ENCODE measurements at regions not wholly inside any gene's neighbourhood (a gene's known extent, or its start where the extent isn't known, plus 50 kb on each side); places are given as distances from the start of the nearest gene placed in this dataset.
"Not testable (repeated sequence)": the region's sequence is repeated elsewhere in the genome, so short reads cannot be mapped to it uniquely, and the experiment has no call there.

DNA sequence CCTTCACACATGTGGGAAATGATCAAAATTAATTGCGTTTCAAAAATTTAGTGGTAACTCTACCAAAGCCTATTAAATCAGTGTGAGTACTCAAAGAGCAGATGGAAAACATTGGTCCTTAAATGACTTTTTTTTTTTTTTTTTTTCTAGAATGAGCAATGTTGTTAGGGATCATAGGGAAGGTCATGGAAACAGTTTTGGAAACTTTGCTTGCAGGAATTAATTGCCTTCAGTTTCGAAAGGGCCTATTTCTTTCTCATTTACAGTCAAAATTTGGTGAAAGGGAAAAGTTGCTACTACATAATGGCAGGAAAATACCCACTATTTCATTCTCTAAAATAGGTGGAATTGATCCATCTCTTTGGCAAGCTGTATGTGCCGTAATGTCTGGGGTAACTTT is 160.9 kb downstream of the RTL9 start:
- no peak for ATAC-seq
- Mint-ChIP-seq H3K36me3 (ENCODE audit: insufficient read depth) (no peaks in the 10 kb centered on the region), H3K4me1 (ENCODE audit: low read depth) (no peaks in the 10 kb centered on the region), H3K9me3 (no peaks in the 10 kb centered on the region), H3K4me3 (no peak overlapping the region), H3K27me3 (ENCODE audit: low read depth) (no peaks in the 10 kb centered on the region)
- no peak for DNase-seq

DNA sequence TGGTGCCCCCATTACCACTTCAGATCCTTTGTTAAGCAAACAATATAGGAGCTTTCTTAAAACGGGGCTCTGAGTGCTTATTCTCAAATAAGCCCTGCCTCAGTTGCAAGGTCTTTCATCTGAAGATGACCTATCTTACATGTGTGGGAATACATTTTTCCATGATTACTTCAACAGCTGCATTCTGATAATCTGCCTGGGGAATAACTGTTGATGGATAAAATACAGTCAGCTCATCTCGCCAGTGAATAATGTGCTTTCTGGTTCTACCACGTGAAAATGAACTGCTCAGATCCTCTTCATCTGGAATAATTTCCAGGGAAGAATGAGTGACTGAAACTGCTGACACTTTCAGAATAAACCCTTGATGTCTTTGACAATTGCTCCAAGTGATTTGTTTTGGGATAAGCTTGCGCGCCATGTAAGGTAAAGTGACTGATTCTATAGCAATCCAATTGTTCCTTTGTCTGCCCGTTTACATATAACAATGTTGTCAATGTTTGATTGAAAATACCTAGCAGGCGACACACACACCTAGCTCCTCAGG is 161.3 kb downstream of the RTL9 start:
- no peak overlapping the region for H3K4me3 Mint-ChIP-seq
- no peaks in the 10 kb centered on the region for H3K36me3 Mint-ChIP-seq (ENCODE audit: insufficient read depth)
- no peak for DNase-seq
- no peaks in the 10 kb centered on the region for H3K27me3 Mint-ChIP-seq (ENCODE audit: low read depth)
- ATAC-seq = no peak
- H3K4me1 Mint-ChIP-seq (ENCODE audit: low read depth) = no peaks in the 10 kb centered on the region
- H3K9me3 Mint-ChIP-seq = no peaks in the 10 kb centered on the region

- H3K4me1 Mint-ChIP-seq (ENCODE audit: low read depth) = not testable (repeated sequence)
Measured at GRCh38 chrX:110520652-110521051, 162.0 kb downstream of the RTL9 start.

GRCh38 chrX:110531873-110532580 is 173.4 kb downstream of the RTL9 start:
- Mint-ChIP-seq H3K27me3 (ENCODE audit: low read depth) (peaks cover 2% of the 10 kb centered on the region), H3K36me3 (ENCODE audit: insufficient read depth) (no peaks in the 10 kb centered on the region), H3K4me1 (ENCODE audit: low read depth) (no peaks in the 10 kb centered on the region), H3K9me3 (no peaks in the 10 kb centered on the region), H3K4me3 (no peak overlapping the region)
- ATAC-seq (no peak), DNase-seq (no peak)

More at GRCh38 chrX:110520652-110521051, 162.0 kb downstream of the RTL9 start:
- ATAC-seq; H3K36me3 Mint-ChIP-seq (ENCODE audit: insufficient read depth); DNase-seq; H3K4me3 Mint-ChIP-seq; H3K9me3 Mint-ChIP-seq; H3K27me3 Mint-ChIP-seq (ENCODE audit: low read depth): not testable (repeated sequence)

- DNase-seq (no peak), ATAC-seq (no peak)
- peaks cover 2% of the 10 kb centered on the region for H3K27me3 Mint-ChIP-seq (ENCODE audit: low read depth)
- no peak overlapping the region for H3K4me3 Mint-ChIP-seq
- no peaks in the 10 kb centered on the region for H3K9me3 Mint-ChIP-seq
- H3K4me1 Mint-ChIP-seq (ENCODE audit: low read depth) = no peaks in the 10 kb centered on the region
- H3K36me3 Mint-ChIP-seq (ENCODE audit: insufficient read depth) = no peaks in the 10 kb centered on the region
Measured at GRCh38 chrX:110532581-110532931, 173.9 kb downstream of the RTL9 start.

GRCh38 chrX:110536816-110537215 is 178.2 kb downstream of the RTL9 start:
- no peak for ATAC-seq
- no peak for DNase-seq
- Mint-ChIP-seq H3K4me1 (ENCODE audit: low read depth) (no peaks in the 10 kb centered on the region), H3K4me3 (no peak overlapping the region), H3K9me3 (no peaks in the 10 kb centered on the region), H3K27me3 (ENCODE audit: low read depth) (peaks cover 2% of the 10 kb centered on the region), H3K36me3 (ENCODE audit: insufficient read depth) (no peaks in the 10 kb centered on the region)

DNA sequence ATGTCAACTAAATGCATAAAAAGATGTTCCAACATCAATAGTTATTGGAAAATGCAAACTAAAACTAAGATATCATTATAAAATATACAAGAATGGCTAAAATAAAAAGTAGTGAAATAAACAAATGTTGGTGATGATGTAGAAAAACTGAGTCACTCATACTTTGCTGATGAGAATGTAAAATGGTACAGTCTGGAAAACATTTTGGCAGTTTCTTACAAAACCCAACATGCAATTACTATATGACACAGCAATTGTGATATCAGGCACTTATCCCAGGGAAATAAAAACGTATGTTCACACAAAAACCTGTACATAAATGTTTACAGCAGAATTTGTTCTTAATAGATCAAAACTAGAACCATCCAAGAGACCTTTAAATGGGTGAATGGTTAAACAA is 182.6 kb downstream of the RTL9 start:
- Mint-ChIP-seq H3K27me3 (ENCODE audit: low read depth) (no peaks in the 10 kb centered on the region), H3K9me3 (no peaks in the 10 kb centered on the region), H3K36me3 (ENCODE audit: insufficient read depth) (no peaks in the 10 kb centered on the region), H3K4me3 (no peak overlapping the region), H3K4me1 (ENCODE audit: low read depth) (no peaks in the 10 kb centered on the region)
- DNase-seq = no peak
- ATAC-seq = no peak

DNA sequence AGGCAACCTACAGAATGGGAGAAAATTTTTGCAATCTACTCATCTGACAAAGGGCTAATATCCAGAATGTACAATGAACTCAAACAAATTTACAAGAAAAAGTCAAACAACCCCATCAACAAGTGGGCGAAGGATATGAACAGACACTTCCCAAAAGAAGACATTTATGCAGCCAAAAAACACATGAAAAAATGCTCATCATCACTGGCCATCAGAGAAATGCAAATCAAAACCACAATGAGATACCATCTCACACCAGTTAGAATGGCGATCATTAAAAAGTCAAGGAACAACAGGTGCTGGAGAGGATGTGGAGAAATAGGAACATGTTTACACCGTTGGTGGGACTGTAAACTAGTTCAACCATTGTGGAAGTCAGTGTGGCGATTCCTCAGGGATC is 192.2 kb downstream of the RTL9 start:
- H3K36me3 Mint-ChIP-seq (ENCODE audit: insufficient read depth); H3K4me3 Mint-ChIP-seq; H3K27me3 Mint-ChIP-seq (ENCODE audit: low read depth); DNase-seq; ATAC-seq; H3K9me3 Mint-ChIP-seq; H3K4me1 Mint-ChIP-seq (ENCODE audit: low read depth): not testable (repeated sequence)

GRCh38 chrX:110557864-110558263 is 199.2 kb downstream of the RTL9 start:
- H3K9me3 Mint-ChIP-seq = peaks cover 4% of the 10 kb centered on the region
- ATAC-seq = no peak

DNA sequence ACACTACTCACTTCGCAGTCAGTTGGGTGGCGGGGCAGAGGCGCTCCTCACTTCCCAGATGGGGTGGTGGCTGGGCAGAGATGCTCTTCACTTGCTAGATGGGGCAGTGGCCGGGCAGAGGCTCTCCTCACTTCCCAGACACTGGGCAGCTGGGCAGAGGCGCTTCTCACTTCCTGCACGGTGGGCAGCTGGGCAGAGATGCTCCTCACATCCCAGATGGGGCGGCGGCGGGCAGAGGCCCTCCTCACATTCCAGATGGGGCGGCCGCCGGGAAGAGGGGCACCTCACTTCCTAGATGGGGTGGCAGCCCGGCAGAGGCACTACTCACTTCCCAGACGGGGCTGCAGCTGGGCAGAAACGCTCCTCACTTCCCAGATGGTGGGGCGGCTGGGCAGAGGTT is 199.8 kb downstream of the RTL9 start:
- Mint-ChIP-seq H3K4me3 (no peak overlapping the region), H3K4me1 (ENCODE audit: low read depth) (no peaks in the 10 kb centered on the region), H3K36me3 (ENCODE audit: insufficient read depth) (no peaks in the 10 kb centered on the region), H3K9me3 (peaks cover 4% of the 10 kb centered on the region), H3K27me3 (ENCODE audit: low read depth) (no peaks in the 10 kb centered on the region)
- no peak for ATAC-seq
- no peak for DNase-seq

More at GRCh38 chrX:110557864-110558263, 199.2 kb downstream of the RTL9 start:
- H3K36me3 Mint-ChIP-seq (ENCODE audit: insufficient read depth) = no peaks in the 10 kb centered on the region
- no peak for DNase-seq
- no peaks in the 10 kb centered on the region for H3K4me1 Mint-ChIP-seq (ENCODE audit: low read depth)
- no peaks in the 10 kb centered on the region for H3K27me3 Mint-ChIP-seq (ENCODE audit: low read depth)
- H3K4me3 Mint-ChIP-seq = no peak overlapping the region

GRCh38 chrX:110561034-110561433 is 202.4 kb downstream of the RTL9 start:
- Mint-ChIP-seq H3K27me3 (ENCODE audit: low read depth) (no peaks in the 10 kb centered on the region), H3K36me3 (ENCODE audit: insufficient read depth) (no peaks in the 10 kb centered on the region), H3K4me1 (ENCODE audit: low read depth) (no peaks in the 10 kb centered on the region), H3K9me3 (peaks cover 4% of the 10 kb centered on the region), H3K4me3 (no peak overlapping the region)
- DNase-seq (no peak), ATAC-seq (no peak)

- Mint-ChIP-seq H3K9me3 (no peaks in the 10 kb centered on the region), H3K4me3 (no peak overlapping the region), H3K36me3 (ENCODE audit: insufficient read depth) (no peaks in the 10 kb centered on the region), H3K27me3 (ENCODE audit: low read depth) (no peaks in the 10 kb centered on the region), H3K4me1 (ENCODE audit: low read depth) (no peaks in the 10 kb centered on the region)
- no peak for DNase-seq
- ATAC-seq = no peak
Measured at GRCh38 chrX:110563282-110563681, 204.6 kb downstream of the RTL9 start.

DNA sequence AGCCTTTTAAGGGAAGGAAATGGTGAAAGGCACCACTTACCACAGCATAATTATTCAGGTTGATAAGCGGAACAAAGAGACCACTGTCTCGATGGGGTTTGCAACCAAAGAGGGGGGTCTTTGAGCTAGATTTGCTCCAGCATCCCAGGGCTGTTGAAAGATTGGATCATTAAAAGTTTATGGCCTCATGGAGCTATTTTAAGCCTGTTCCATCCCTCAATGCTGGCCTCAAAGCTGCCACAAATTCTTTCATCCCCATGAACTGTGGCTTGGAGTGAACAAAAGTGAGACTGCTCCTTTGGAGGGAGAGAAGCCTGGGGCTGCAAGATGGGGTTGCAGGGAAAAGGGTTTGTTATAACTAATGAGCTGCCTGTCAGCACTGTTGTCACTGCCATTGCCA is 209.8 kb downstream of the RTL9 start:
- ATAC-seq (no peak), DNase-seq (no peak)
- no peaks in the 10 kb centered on the region for H3K9me3 Mint-ChIP-seq
- no peaks in the 10 kb centered on the region for H3K36me3 Mint-ChIP-seq (ENCODE audit: insufficient read depth)
- H3K4me3 Mint-ChIP-seq = no peak overlapping the region
- H3K27me3 Mint-ChIP-seq (ENCODE audit: low read depth) = no peaks in the 10 kb centered on the region
- H3K4me1 Mint-ChIP-seq (ENCODE audit: low read depth) = no peaks in the 10 kb centered on the region

- Mint-ChIP-seq H3K27me3 (ENCODE audit: low read depth) (no peaks in the 10 kb centered on the region), H3K36me3 (ENCODE audit: insufficient read depth) (no peaks in the 10 kb centered on the region), H3K4me1 (ENCODE audit: low read depth) (no peaks in the 10 kb centered on the region), H3K9me3 (no peaks in the 10 kb centered on the region), H3K4me3 (no peak overlapping the region)
- no peak for DNase-seq
- no peak for ATAC-seq
Measured at GRCh38 chrX:110569506-110569905, 210.9 kb downstream of the RTL9 start.

DNA sequence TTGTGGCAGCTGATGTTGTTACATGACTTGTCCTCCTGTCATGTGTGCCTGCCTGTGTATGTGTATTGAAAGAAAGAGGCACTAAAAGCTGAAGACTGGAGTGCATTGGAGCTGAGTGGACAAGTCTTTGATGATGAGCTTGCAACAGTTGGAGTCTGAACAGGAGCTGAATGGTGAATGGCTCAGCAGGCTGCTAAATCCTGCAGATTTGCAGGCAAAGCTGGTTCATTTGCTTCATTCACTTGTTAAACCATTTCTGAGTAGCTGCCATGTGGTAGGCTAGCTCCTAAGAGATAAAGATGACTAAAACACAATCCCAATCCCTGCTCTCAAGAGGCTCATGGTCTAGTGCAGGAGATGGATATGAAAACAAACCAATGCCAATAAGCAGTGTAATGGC is 217.3 kb downstream of the CHRDL1 start:
- Mint-ChIP-seq H3K4me1 (ENCODE audit: low read depth) (no peaks in the 10 kb centered on the region), H3K36me3 (ENCODE audit: insufficient read depth) (no peaks in the 10 kb centered on the region), H3K4me3 (no peak overlapping the region), H3K9me3 (no peaks in the 10 kb centered on the region), H3K27me3 (ENCODE audit: low read depth) (no peaks in the 10 kb centered on the region)
- DNase-seq = no peak
- ATAC-seq = no peak

All from activated T-cell treated with anti-CD3 and anti-CD28 coated beads, Interleukin-2, amount 50 U/mL, for 4 hours (primary cell).